HepG2 (cell line): ENCODE measurements at regions not wholly inside any gene's neighbourhood (a gene's known extent, or its start where the extent isn't known, plus 50 kb on each side); places are given as distances from the start of the nearest gene placed in this dataset.

Experiments
- CHD4 ChIP-seq: fragments of 200-600 bp; sonication (generic); IDR thresholded peaks from 2 replicates; pipeline ENCODE4 v1.7.0; 2017; ENCODE audit warnings: mild to moderate bottlenecking, low read length, borderline replicate concordance
- GPN1 ChIP-seq: sonication (generic); formaldehyde crosslinking; IDR thresholded peaks from 2 replicates; pipeline ENCODE4 v1.5.1; 2020; ENCODE audit warnings: missing genetic modification reagents, borderline replicate concordance
- HNRNPLL ChIP-seq: fragments of 200-400 bp; formaldehyde crosslinking; IDR thresholded peaks from 2 replicates; pipeline ENCODE4 v1.6.1; 2017; ENCODE audit warnings: mild to moderate bottlenecking, low read depth, low read length; ENCODE audit not compliant: poor library complexity, severe bottlenecking
- MED8 ChIP-seq: sonication (generic); formaldehyde crosslinking; IDR thresholded peaks from 2 replicates; pipeline ENCODE4 v1.8.1; 2023; ENCODE audit warnings: mild to moderate bottlenecking, missing genetic modification reagents; ENCODE audit not compliant: insufficient replicate concordance
- MYC ChIP-seq: sonication (generic); formaldehyde crosslinking; IDR thresholded peaks from 2 replicates; pipeline ENCODE4 v1.9.0; 2021; ENCODE audit warnings: missing genetic modification reagents, borderline replicate concordance
- SP140L ChIP-seq: sonication (generic); formaldehyde crosslinking; IDR thresholded peaks from 2 replicates; pipeline ENCODE4 v1.4.0; 2020; ENCODE audit warnings: missing genetic modification reagents, borderline replicate concordance
- SRSF9 ChIP-seq: fragments of 200-400 bp; formaldehyde crosslinking; IDR thresholded peaks from 2 replicates; pipeline ENCODE4 v1.6.1; 2018; ENCODE audit warnings: borderline replicate concordance, mild to moderate bottlenecking, low read depth, low read length; ENCODE audit not compliant: insufficient read depth, poor library complexity, severe bottlenecking
- TCF7 ChIP-seq: sonication (generic); IDR thresholded peaks from 2 replicates; pipeline ENCODE4 v1.6.1; 2016; ENCODE audit warnings: antibody characterized with exemption, low read depth
- ZBTB4 ChIP-seq: sonication (generic); formaldehyde crosslinking; IDR thresholded peaks from 2 replicates; pipeline ENCODE4 v1.4.0; 2020; ENCODE audit warnings: missing genetic modification reagents, mild to moderate bottlenecking, borderline replicate concordance
- ZFP62 ChIP-seq: sonication (generic); formaldehyde crosslinking; IDR thresholded peaks from 2 replicates; pipeline ENCODE4 v1.4.0; 2020; ENCODE audit warnings: missing genetic modification reagents
- ZHX1 ChIP-seq: sonication (generic); formaldehyde crosslinking; IDR thresholded peaks from 2 replicates; pipeline ENCODE4 v1.8.1; 2022; ENCODE audit warnings: low read depth, mild to moderate bottlenecking, missing genetic modification reagents
- ZNF224 ChIP-seq: sonication (generic); formaldehyde crosslinking; IDR thresholded peaks from 2 replicates; pipeline ENCODE4 v1.5.0; 2020; ENCODE audit warnings: mild to moderate bottlenecking, missing genetic modification reagents
- ZNF230 ChIP-seq: sonication (generic); formaldehyde crosslinking; IDR thresholded peaks from 2 replicates; pipeline ENCODE4 v1.4.0; 2020; ENCODE audit warnings: mild to moderate bottlenecking, missing genetic modification reagents
- ZNF343 ChIP-seq: sonication (generic); formaldehyde crosslinking; IDR thresholded peaks from 2 replicates; pipeline ENCODE4 v1.4.0; 2020; ENCODE audit warnings: mild to moderate bottlenecking, missing genetic modification reagents
- ZNF367 ChIP-seq: sonication (generic); formaldehyde crosslinking; IDR thresholded peaks from 2 replicates; pipeline ENCODE4 v1.4.0; 2020; ENCODE audit warnings: missing genetic modification reagents, borderline replicate concordance
- ZNF782 ChIP-seq: sonication (generic); formaldehyde crosslinking; IDR thresholded peaks from 2 replicates; pipeline ENCODE4 v1.4.0; 2020; ENCODE audit warnings: missing genetic modification reagents, mild to moderate bottlenecking, borderline replicate concordance
- TF ChIP-seq, protein P1 (sequence below): IDR thresholded peaks from 2 replicates; pipeline ENCODE4 v1.6.1; 2016; ENCODE audit warnings: missing biosample characterization, missing genetic modification reagents, low read depth
- TF ChIP-seq, protein P2 (sequence below): sonication (generic); formaldehyde crosslinking; conservative IDR thresholded peaks from 2 replicates; pipeline ENCODE4 v1.8.0; 2022; ENCODE audit warnings: low read depth, missing genetic modification reagents

DNA sequence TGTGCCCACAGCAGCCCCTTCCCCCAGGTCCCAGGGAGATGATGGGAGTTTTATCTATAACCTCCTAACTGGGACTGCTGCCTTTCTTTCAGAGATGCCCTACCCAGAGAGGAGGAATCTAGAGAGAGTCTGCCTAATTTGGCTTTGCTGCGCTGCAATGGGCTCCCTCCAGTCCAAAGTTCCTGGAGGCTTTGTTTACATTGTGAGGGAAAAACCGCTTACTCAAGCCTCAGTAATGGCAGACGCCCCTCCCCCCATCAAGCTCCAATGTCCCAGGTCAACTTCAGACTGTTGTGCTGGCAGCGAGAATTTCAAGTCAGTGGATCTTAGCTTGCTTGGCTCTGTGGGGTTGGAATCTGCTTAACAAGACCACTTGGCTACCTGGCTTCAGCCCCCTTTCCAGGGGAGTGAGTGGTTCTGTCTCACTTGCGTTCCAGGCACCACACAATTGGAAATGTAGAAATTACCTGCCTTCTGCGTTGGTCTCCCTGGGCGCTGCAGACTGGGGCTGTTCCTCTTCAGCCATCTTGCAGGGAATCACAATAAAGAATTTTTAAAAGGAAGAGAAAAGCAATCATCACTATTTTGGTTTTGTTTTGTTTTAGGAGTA is 262.5 kb downstream of the FOXG1 start (continued):
- TF ChIP-seq GPN1 (CRISPR knock-in tag) (no peak; the same call in 1 of the 2 replicates), CHD4 (0 out of 2 replicates have a peak, but pooled peaks have one; percentile 12), HNRNPLL (no peak), ZNF230 (CRISPR knock-in tag) (peak; percentile 49; the same call in 1 of the 2 replicates), ZHX1 (CRISPR knock-in tag) (peak; percentile 97), TCF7 (peak; percentile 53; the same call in 1 of the 2 replicates), ZNF224 (no peak), ZBTB4 (0 out of 2 replicates have a peak, but pooled peaks have one; percentile 99), ZNF782 (CRISPR knock-in tag) (peak; percentile 73; the same call in 1 of the 2 replicates), ZNF343 (CRISPR knock-in tag) (no peak; the same call in 1 of the 2 replicates), ZFP62 (CRISPR knock-in tag) (no peak), SP140L (CRISPR knock-in tag) (no peak; the same call in 1 of the 2 replicates), ZNF367 (no peak), MED8 (no peak), SRSF9 (no peak), MYC (CRISPR knock-in tag) (no peak)
- TF ChIP-seq, protein P1, sequence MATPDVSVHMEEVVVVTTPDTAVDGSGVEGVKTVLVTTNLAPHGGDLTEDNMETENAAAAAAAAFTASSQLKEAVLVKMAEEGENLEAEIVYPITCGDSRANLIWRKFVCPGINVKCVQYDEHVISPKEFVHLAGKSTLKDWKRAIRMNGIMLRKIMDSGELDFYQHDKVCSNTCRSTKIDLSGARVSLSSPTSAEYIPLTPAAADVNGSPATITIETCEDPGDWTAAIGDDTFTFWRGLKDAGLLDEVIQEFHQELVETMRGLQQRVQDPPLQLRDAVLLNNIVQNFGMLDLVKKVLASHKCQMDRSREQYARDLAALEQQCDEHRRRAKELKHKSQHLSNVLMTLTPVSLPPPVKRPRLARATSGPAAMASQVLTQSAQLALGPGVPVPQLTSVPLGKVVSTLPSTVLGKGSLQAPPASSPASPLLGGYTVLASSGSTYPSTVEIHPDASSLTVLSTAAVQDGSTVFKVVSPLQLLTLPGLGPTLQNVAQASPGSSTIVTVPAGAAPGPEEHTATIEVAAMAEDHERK (CRISPR knock-in tag) = no peak
- TF ChIP-seq, protein P2, sequence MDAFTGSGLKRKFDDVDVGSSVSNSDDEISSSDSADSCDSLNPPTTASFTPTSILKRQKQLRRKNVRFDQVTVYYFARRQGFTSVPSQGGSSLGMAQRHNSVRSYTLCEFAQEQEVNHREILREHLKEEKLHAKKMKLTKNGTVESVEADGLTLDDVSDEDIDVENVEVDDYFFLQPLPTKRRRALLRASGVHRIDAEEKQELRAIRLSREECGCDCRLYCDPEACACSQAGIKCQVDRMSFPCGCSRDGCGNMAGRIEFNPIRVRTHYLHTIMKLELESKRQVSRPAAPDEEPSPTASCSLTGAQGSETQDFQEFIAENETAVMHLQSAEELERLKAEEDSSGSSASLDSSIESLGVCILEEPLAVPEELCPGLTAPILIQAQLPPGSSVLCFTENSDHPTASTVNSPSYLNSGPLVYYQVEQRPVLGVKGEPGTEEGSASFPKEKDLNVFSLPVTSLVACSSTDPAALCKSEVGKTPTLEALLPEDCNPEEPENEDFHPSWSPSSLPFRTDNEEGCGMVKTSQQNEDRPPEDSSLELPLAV (CRISPR knock-in tag) = no peak
